Ascending aorta (tissue), 2 donors: ENCODE measurements at regions not wholly inside any gene's neighbourhood (a gene's known extent, or its start where the extent isn't known, plus 50 kb on each side); places are given as distances from the start of the nearest gene placed in this dataset.

Experiments
- DNase-seq, 2 donors: peaks; one replicate each; pipeline ENCODE4 v3.0.0-alpha.2; 2019; ENCODE audit warnings: low spot score in 2 of 2
- H3K27ac ChIP-seq, 2 donors: fragments of 200-600 bp; sonication (generic); one replicate each; pipeline ENCODE4 v1.5.1; 2016 to 2017; ENCODE audit warnings: mild to moderate bottlenecking in 1 of 2
- H3K27me3 ChIP-seq: fragments of 200-600 bp; sonication (generic); one replicate; pipeline ENCODE4 v1.5.1; 2017
- H3K36me3 ChIP-seq, 2 donors: fragments of 200-600 bp; sonication (generic); one replicate each; pipeline ENCODE4 v1.5.1; 2016
- H3K4me1 ChIP-seq, 2 donors: fragments of 200-600 bp; sonication (generic); one replicate each; pipeline ENCODE4 v1.5.1; 2016 to 2017; ENCODE audit warnings: mild to moderate bottlenecking in 1 of 2
- H3K4me3 ChIP-seq, 2 donors: fragments of 200-600 bp; sonication (generic); one replicate each; pipeline ENCODE4 v1.5.1; 2016 to 2017; ENCODE audit warnings: mild to moderate bottlenecking in 1 of 2
- H3K9me3 ChIP-seq, 2 donors: fragments of 200-600 bp; sonication (generic); one replicate each; pipeline ENCODE4 v1.5.1; 2016
- intact Hi-C: fragments of 100-400 bp; cut with DNase I; formaldehyde crosslinking; loops from one replicate; pipeline ENCODE4 v1.15.1; 2023
- TF ChIP-seq, protein P1 (sequence below), 3 experiments: fragments of 200-600 bp in 2 of 3; fragments of 450-650 bp in 1 of 3; sonication (generic) in 2 of 3; IDR thresholded peaks; one replicate each; pipeline ENCODE4 v1.5.1; 2016 to 2019; ENCODE audit warnings: antibody characterized with exemption in 3 of 3, mild to moderate bottlenecking in 1 of 3, moderate library complexity in 1 of 3

DNA sequence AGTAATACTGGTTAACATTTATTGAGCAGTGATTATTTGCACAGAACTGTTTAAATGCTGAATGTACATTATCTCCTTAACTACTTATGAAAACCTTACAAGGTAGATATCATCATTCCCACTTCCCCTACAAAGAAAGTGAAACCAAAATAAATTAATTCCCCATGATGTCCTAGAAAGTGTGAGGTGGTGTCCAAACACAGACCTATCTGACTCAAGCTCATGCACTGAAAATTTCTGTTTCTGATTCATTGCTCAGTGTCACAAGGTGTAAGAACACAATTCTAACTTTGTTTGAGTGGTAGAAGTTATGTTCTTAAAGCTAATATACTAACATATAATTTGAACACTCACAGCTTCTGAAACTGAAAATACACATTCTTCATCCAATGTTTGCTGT is 178.7 kb downstream of the MRPL39 start:
- Histone ChIP-seq H3K9me3 (no peaks in the 10 kb centered on the region), H3K4me3 (no peak overlapping the region), H3K36me3 (no peaks in the 10 kb centered on the region), H3K4me1 (no peaks in the 10 kb centered on the region), H3K27ac (no peak overlapping the region), H3K27me3 (no peaks in the 10 kb centered on the region)
- DNase-seq, result no peak
- intact Hi-C loops, result loop anchor here (10.0 kb wide), 1 partner anchor 136 kb away; no protein-coding TSS in a partner anchor
- TF ChIP-seq, protein P1, sequence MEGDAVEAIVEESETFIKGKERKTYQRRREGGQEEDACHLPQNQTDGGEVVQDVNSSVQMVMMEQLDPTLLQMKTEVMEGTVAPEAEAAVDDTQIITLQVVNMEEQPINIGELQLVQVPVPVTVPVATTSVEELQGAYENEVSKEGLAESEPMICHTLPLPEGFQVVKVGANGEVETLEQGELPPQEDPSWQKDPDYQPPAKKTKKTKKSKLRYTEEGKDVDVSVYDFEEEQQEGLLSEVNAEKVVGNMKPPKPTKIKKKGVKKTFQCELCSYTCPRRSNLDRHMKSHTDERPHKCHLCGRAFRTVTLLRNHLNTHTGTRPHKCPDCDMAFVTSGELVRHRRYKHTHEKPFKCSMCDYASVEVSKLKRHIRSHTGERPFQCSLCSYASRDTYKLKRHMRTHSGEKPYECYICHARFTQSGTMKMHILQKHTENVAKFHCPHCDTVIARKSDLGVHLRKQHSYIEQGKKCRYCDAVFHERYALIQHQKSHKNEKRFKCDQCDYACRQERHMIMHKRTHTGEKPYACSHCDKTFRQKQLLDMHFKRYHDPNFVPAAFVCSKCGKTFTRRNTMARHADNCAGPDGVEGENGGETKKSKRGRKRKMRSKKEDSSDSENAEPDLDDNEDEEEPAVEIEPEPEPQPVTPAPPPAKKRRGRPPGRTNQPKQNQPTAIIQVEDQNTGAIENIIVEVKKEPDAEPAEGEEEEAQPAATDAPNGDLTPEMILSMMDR (IDR thresholded peaks at IDR 0.05), result no peak

DNA sequence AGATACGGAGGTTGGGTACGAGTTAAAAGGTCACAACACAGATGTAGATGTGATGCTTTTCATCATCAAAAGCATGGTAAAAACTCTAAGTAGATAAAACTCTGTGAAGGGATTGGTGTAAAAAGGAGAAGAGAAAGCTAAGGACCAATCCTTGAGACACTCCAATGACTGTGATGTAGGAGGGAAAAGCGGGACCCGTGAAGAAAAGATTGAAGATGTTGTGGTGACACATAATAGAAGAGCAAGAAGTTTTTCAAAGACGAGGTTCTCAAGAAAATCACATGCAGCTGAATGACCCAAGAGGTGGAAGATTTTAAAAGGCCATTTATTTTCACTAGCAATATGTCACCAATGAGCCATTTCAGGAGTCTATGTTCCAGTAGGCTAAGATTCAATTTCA is 179.5 kb downstream of the MRPL39 start:
- H3K4me3 ChIP-seq, result no peak overlapping the region
- TF ChIP-seq, protein P1 (IDR thresholded peaks at IDR 0.05), result no peak
- H3K27ac ChIP-seq, result no peak overlapping the region
- DNase-seq, result no peak
- H3K27me3 ChIP-seq, result no peaks in the 10 kb centered on the region
- H3K4me1 ChIP-seq, result no peaks in the 10 kb centered on the region
- intact Hi-C loops, result loop anchor here (10.0 kb wide), 1 partner anchor 137 kb away; no protein-coding TSS in a partner anchor
- no peaks in the 10 kb centered on the region for H3K9me3 ChIP-seq
- no peaks in the 10 kb centered on the region for H3K36me3 ChIP-seq

DNA sequence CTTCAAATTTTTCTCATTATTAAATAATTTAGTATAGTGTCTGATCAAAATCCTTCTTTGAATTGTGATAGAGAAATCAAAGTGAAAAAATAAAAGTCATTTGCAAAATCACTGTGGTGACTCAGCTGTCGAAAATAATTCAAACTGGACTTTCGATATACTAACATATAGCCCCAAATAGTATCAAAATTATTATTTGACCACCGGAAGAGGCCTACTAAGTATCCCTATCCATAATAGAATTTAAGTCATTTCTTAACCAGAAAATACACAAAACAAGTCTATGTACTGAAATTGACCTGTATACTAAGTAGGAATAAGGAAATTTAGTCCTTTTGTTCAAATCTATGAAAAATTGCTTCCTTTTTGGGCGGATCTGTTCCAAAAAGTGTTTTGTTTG is 180.7 kb downstream of the MRPL39 start:
- Histone ChIP-seq H3K27me3 (no peaks in the 10 kb centered on the region), H3K27ac (no peak overlapping the region), H3K4me1 (no peaks in the 10 kb centered on the region), H3K36me3 (no peaks in the 10 kb centered on the region), H3K4me3 (no peak overlapping the region), H3K9me3 (no peaks in the 10 kb centered on the region)
- DNase-seq, result no peak
- TF ChIP-seq, protein P1 (IDR thresholded peaks at IDR 0.05), result no peak
- intact Hi-C loops, result loop anchor here (10.0 kb wide), 1 partner anchor 138 kb away; no protein-coding TSS in a partner anchor

DNA sequence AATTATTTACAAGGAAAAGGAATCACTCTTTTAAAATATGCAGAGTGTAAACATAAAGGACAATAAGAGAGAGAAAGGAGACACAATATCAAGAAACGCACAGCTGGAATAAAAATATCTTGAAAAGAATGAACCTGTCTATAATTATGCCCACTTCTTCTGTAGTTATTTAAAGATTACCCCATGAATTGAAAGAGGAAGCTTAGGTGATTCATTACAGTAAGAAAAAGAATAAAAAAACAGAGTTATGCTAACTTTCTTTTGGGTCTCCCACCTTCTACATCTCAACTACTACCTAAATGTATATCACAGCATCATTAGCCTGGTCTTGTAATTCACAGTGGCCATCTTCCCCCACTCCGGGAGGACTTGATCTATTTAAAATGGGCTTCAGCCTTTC is 182.1 kb downstream of the MRPL39 start:
- Histone ChIP-seq H3K27me3 (no peaks in the 10 kb centered on the region), H3K36me3 (no peaks in the 10 kb centered on the region), H3K4me3 (no peak overlapping the region), H3K27ac (no peak overlapping the region), H3K9me3 (no peaks in the 10 kb centered on the region), H3K4me1 (no peaks in the 10 kb centered on the region)
- DNase-seq, result no peak
- TF ChIP-seq, protein P1 (IDR thresholded peaks at IDR 0.05), result no peak
- intact Hi-C loops, result loop anchor here (10.0 kb wide), 1 partner anchor 140 kb away; no protein-coding TSS in a partner anchor

DNA sequence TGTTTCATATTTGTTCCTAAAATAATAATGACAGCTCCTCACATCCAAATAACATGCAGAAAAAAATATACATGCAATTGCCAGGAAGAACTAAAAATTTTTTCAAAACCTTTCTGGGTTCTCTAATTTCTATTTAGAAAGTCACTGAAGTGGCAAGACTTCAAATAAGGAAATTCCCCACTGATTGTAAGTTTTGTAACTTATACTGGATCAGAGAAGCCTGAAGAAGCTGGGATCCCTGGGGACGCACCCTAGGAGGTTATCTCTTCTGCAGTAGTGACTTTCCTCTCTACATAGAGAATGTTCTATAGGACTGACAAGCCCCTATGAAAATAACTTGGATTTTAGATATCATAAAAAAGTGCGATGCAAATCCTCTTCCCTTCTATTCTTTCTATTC is 182.6 kb downstream of the MRPL39 start:
- no peak for DNase-seq
- Histone ChIP-seq H3K4me1 (no peaks in the 10 kb centered on the region), H3K27ac (no peak overlapping the region), H3K4me3 (no peak overlapping the region), H3K27me3 (no peaks in the 10 kb centered on the region), H3K9me3 (no peaks in the 10 kb centered on the region), H3K36me3 (no peaks in the 10 kb centered on the region)
- intact Hi-C loops, result loop anchor here (5.0 to 10.0 kb wide), 2 partner anchors 140 to 283 kb away; no protein-coding TSS in a partner anchor
- TF ChIP-seq, protein P1 (IDR thresholded peaks at IDR 0.05), result no peak

DNA sequence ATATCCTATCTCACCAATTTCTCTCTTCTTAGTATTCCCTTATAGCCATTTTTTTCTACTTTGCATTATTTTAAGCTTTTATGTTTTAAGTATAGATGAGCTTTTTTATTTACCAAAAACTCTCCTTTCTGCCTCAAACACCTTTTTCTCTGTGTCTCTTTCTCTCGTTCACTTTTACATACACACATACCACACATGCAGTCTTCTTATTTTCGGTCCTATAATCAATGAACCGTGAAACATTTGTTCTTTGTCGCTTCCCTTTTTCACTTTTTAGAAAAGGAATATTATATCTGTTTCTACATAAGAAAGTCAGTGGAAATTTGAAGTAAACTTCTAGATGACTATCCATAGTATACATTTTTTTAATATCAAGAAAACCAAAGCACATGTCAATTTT is 183.2 kb downstream of the MRPL39 start:
- Histone ChIP-seq H3K27ac (no peak overlapping the region), H3K4me3 (no peak overlapping the region), H3K4me1 (no peaks in the 10 kb centered on the region), H3K36me3 (no peaks in the 10 kb centered on the region), H3K27me3 (no peaks in the 10 kb centered on the region), H3K9me3 (no peaks in the 10 kb centered on the region)
- TF ChIP-seq, protein P1 (IDR thresholded peaks at IDR 0.05), result no peak
- DNase-seq, result no peak
- intact Hi-C loops, result loop anchor here (5.0 to 10.0 kb wide), 2 partner anchors 141 to 283 kb away; no protein-coding TSS in a partner anchor
